Erythroblast (primary cell): ENCODE measurements at regions not wholly inside any gene's neighbourhood (a gene's known extent, or its start where the extent isn't known, plus 50 kb on each side); places are given as distances from the start of the nearest gene placed in this dataset.

Source experiments
- DNase-seq, 2 experiments: peaks; one replicate each; lab custom pipeline; 2025; lab: John Stamatoyannopoulos, UW
- GATA1 ChIP-seq: IDR thresholded peaks from 2 replicates; pipeline ENCODE4 v1.6.1; 2011; ENCODE audit warnings: low read depth, mild to moderate bottlenecking, control low read depth, low read length, moderate library complexity
- POLR2A ChIP-seq: IDR thresholded peaks from 2 replicates; pipeline ENCODE4 v1.6.1; 2011; ENCODE audit warnings: mild to moderate bottlenecking, low read length

- DNase-seq: no peak
- TF ChIP-seq GATA1 (no peak), POLR2A (no peak)
These were observed 339.0 kb downstream of the TMEM121 start for GRCh38 chr14:105865266-105865903.

DNA sequence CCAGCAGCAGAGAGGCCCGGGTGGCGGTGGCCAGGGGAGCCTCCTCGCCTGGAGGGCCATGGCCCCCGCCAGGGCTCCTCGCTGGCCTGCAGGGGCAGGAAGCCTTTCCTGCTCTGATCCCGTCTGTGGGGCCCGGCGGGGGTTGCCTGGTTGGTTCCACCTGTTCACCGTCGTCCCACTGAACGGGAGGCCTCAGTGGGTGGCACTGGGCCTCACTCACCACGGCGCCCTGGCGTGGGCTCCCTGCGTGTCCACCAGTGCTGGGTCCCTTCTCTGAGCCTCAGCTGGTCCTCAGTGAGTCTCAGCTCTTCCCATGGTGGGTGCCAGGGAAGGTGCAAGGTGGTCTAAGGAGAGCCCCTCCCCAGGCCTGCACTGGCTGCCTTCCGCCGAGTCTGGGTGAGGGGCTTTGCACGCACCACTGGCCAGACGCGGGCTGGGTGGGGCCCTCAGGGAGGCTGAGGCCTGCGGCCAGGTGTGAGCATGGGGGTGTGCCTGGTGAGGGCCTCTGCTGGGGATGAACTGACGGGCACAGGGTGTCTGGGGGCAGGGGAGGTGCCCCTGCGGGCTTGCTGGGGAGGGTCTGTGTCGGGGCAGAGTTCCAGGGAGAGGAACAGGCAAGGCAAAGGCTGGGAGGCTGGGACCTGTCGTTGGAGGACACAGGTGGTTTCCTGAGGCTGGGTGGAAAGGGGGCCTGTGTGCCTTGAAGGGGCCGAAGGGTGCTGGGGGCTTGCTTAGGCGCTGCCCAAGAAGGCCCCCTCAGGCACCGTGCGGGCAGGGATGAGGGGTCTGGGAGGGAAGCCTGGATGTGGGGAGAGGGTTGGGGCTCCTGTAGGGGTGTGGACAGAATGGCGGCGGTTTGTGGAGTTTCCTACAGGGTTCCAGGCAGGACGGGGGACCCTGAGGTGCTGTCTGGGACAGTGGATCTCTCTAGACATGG, 339.8 kb downstream of the TMEM121 start:
- no peak for DNase-seq
- TF ChIP-seq POLR2A (no peak), GATA1 (no peak)

GRCh38 chr14:105866841-105867321, 340.5 kb downstream of the TMEM121 start:
- no peak for TF ChIP-seq GATA1
- TF ChIP-seq POLR2A: no peak
- DNase-seq: no peak

DNA sequence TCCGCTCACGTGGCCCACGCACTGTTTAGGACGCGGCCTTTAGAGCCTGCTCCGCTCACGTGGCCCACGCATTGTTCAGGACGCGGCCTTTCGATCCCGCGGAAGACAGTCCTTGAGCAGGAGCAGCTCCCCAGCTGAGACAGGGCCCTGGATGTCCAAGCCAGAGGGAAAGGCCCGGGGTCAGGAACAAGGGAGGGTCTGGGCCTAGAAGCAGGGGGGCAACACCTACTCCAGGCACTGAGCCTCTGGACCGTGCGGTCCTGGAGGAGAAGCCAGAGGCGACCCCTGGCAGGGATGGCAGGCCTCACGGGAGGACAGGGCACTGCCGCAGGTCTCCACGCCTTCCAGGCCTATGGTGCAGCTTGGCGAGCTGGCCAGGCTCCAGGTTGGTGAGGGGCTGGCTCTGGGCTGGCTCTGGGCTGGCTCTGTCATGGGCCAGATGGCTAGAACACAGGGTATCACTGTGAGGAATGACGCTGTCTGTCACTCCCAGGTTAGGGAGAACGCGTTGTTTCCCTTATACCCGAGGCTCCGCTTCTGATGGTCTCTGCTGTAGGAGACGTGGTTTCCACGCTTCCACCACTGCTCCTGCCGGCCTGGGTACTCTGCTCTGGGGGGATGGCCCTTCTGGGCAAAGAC, 341.7 kb downstream of the TMEM121 start:
- no peak for DNase-seq
- TF ChIP-seq POLR2A: no peak
- TF ChIP-seq GATA1: no peak

- TF ChIP-seq POLR2A (no peak), GATA1 (no peak)
- DNase-seq: no peak
These were observed 345.2 kb downstream of the TMEM121 start for GRCh38 chr14:105871590-105871989.

GRCh38 chr14:105873870-105874512, 347.6 kb downstream of the TMEM121 start:
- TF ChIP-seq GATA1 (no peak), POLR2A (no peak)

DNA sequence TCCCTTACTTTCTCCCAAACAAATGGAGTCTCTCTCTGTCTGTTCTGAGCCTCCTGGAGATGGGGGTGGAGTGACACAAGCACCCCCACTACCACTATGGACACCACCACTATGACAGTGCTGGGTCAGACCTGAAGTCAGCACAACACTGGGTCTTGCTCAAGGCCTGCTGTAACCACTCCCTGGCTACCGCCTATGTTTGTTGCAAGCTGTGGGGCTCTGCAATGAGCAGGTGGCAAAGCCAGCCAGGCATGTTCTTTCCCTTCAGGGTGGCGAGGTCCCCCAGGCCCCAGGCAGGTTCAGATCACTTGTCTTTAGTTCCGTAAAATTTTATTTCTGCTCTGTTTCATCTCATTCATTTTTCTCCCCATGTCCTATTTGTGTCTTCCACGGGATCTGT, 349.8 kb downstream of the TMEM121 start:
- TF ChIP-seq POLR2A: no peak
- TF ChIP-seq GATA1: no peak
- no peak for DNase-seq

More at GRCh38 chr14:105873870-105874512, 347.6 kb downstream of the TMEM121 start:
- DNase-seq: no peak

GRCh38 chr14:105876829-105877228, 350.4 kb downstream of the TMEM121 start:
- DNase-seq: no peak
- no peak for TF ChIP-seq POLR2A

DNA sequence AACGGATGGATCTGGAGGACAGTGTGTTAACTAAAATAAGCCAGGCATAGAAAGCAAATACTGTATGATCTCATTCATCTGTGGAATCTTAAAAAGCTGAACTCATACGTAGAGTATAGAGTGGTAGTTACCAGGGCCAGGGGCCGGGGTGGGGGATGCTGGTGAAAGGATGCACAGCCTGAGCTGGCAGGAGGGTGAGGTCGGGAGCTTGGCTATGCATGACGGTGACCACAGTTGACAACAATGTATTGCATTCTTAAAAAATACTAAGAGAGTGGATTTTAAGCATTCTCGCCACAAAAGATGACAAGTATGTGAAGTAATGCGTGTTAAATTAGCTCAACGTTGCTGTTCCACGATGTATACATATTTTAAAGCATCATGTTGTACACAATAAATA, 351.3 kb downstream of the TMEM121 start:
- no peak for DNase-seq

GRCh38 chr14:105878125-105878524, 351.7 kb downstream of the TMEM121 start:
- no peak for DNase-seq
- no peak for TF ChIP-seq GATA1
- no peak for TF ChIP-seq POLR2A

More for the DNA sequence above, 351.3 kb downstream of the TMEM121 start:
- no peak for TF ChIP-seq POLR2A
- TF ChIP-seq GATA1: no peak

DNA sequence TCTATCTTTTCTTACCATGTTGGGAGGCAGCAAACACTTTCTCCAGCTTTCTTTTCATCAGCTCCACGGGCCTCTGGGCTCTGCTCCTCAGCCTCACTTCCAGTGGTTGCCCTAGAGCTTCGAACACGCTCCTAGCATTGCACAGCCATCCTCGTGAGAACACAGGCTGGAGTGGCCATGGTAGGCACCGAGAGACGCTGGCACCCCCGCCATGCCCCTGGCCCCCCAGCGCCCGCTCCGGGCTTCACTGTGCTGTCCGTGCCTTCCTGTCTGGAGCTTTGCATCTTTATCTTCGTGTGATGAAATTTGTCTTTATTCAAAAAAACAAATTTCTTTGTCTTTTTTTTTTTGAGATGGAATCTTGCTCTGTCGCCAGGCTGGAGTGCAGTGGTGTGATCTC, 352.2 kb downstream of the TMEM121 start:
- DNase-seq: no peak
- no peak for TF ChIP-seq POLR2A
- no peak for TF ChIP-seq GATA1

DNA sequence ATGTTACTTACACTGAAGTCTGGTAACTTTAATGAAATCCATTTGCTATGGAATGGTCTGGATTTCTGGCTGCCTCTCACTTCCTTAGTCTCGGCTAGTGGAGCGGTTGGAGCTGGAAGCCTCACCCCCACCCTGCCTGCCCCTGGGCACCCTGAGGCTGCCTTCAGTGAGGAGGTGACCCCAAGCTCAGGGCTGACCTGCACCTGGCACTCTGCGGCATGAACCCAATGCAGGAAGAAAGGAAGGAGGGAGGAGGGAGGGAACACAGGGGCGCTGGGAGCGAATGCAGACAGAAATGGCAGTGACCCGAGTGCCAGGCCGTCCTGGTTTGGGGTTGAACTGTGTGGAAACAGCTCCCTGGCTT, 353.1 kb downstream of the TMEM121 start:
- no peak for TF ChIP-seq POLR2A
- no peak for TF ChIP-seq GATA1
- DNase-seq: no peak

- DNase-seq: no peak
- TF ChIP-seq GATA1: no peak
- no peak for TF ChIP-seq POLR2A
These were observed 353.6 kb downstream of the TMEM121 start for GRCh38 chr14:105879867-105880561.
